NCI-H2107 (cell line): ENCODE measurements at regions not wholly inside any gene's neighbourhood (a gene's known extent, or its start where the extent isn't known, plus 50 kb on each side); places are given as distances from the start of the nearest gene placed in this dataset.

Experiments
- DNase-seq: peaks from one replicate; lab custom pipeline; 2025; lab: John Stamatoyannopoulos, UW

GRCh38 chr22:22093743-22094142 is 111.2 kb upstream of the TOP3B start:
- no peak for DNase-seq

- DNase-seq: no peak
These were observed 110.4 kb upstream of the TOP3B start for GRCh38 chr22:22092974-22093373.

GRCh38 chr22:22092101-22092500 is 109.5 kb upstream of the TOP3B start:
- no peak for DNase-seq

- no peak for DNase-seq
These were observed 108.9 kb upstream of the TOP3B start for GRCh38 chr22:22091400-22091878.

GRCh38 chr22:22090650-22091399 is 108.2 kb upstream of the TOP3B start:
- DNase-seq: no peak

GRCh38 chr22:22089459-22090308 is 107.1 kb upstream of the TOP3B start:
- DNase-seq: no peak

- DNase-seq: no peak
These were observed 106.3 kb upstream of the TOP3B start for GRCh38 chr22:22088658-22089458.

- DNase-seq: no peak
These were observed 105.5 kb upstream of the TOP3B start for GRCh38 chr22:22087854-22088657.

GRCh38 chr22:22086501-22087158 is 104.0 kb upstream of the TOP3B start:
- no peak for DNase-seq

GRCh38 chr22:22085702-22086500 is 103.3 kb upstream of the TOP3B start:
- no peak for DNase-seq

- no peak for DNase-seq
These were observed 101.6 kb upstream of the TOP3B start for GRCh38 chr22:22084089-22084711.

GRCh38 chr22:22082960-22083359 is 100.4 kb upstream of the TOP3B start:
- DNase-seq: no peak

GRCh38 chr22:22082229-22082835 is 99.7 kb upstream of the TOP3B start:
- DNase-seq: no peak

- DNase-seq: no peak
These were observed 97.7 kb upstream of the TOP3B start for GRCh38 chr22:22080270-22080669.

- DNase-seq: no peak
These were observed 97.0 kb upstream of the TOP3B start for GRCh38 chr22:22079404-22080148.

GRCh38 chr22:22078329-22078728 is 95.7 kb upstream of the TOP3B start:
- no peak for DNase-seq

- DNase-seq: no peak
These were observed 94.5 kb upstream of the TOP3B start for GRCh38 chr22:22076932-22077703.

- DNase-seq: no peak
These were observed 93.8 kb upstream of the TOP3B start for GRCh38 chr22:22076361-22076760.
